GM18909 (cell line): ENCODE measurements at regions not wholly inside any gene's neighbourhood (a gene's known extent, or its start where the extent isn't known, plus 50 kb on each side); places are given as distances from the start of the nearest gene placed in this dataset.

Experiments used
- ATAC-seq: cut with Tn5 transposase; IDR thresholded peaks from one replicate; pipeline ENCODE4 v1.9.1; 2021; ENCODE audit warnings: mild to moderate bottlenecking; ENCODE audit not compliant: unreplicated experiment, poor library complexity

DNA sequence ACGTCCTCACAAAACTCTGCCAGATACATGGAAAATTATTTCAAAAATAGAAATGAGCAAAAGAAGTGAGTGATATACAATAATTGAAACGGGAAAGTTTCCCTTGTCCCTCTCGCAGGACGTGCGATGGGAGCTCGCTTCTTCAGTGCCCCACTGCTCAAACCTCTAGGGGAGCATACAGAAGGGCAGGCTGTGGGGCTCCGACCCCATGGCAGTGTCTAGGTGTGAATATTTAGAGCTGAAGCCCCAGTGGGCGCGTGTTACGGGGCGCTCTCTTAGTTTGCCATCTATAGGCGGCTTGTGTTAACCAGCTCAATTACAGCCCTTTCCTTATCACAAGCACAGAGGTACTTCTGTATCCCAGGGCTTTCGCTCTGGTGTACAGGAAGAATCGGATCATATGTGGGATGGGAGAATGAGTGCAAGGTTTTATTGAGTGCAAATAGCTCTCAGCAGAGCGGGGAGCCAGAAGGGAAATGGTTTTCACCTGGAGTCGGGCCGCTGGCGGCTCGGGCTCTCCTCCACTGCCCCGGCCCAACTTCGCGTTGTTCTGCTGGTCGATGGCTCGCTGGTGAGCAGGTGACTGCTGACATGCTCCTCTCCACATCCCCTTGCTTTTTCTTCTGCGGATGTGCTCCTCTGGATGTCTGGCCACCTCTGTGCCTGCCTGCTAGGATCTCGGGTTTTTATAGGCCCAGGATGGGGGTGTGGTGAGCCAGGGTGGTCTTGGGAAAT, 334.0 kb upstream of the PTPRD start:
- ATAC-seq: no peak

DNA sequence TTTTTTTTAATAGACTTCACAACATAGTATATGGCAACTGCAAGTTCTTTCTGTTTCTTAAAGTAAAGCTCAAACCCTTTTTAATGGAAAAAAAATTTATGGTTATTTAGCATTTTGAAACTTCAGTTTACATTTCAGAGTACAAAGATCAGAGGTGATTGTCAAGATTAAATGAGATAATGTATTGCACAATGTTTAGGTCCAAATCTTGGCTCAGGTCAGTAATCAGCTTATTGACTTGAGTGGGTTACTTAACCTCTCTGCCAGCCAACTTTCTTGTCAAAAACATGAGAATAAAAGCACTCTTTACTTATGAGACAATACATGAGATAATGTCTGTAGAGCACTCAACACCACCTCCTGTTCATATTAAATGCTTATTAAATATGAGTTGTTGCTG, 345.1 kb upstream of the PTPRD start:
- ATAC-seq: no peak

DNA sequence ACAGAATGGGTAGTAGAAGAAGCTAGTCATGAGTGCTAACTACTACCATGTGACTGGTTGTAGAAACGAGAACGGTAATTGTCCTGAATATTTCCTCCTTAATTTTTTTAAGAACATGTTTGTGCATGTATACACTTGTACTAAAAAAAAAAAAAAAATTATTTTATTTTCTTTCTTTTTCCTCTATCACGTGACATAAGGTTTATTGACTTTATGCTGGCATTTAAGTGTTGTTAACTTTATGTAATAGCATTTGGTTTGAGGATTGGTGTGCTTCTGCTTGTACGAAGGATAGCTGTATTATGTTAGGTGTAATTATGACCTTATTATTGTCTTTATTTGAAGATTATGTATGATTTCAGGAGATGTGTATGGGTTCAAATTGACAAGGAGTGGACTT, 349.1 kb upstream of the PTPRD start:
- no peak for ATAC-seq

DNA sequence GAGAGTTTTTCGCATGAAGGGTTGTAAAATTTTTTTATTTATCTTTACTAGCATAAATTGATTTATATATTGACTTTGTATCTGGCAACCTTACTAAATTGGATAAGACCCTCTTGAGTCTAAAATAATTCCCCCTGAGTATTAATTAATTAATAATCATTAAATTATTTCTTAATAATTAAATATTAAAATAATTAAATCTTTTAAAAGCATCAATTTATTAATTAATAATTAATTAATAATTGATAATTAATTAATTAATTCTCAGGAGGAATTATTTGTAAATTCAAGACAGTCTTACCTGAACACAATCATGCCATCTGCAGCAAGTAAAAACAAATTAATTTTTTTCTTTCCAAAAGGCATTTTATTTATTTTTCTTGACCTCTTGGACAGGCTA, 370.4 kb upstream of the PTPRD start:
- no peak for ATAC-seq

DNA sequence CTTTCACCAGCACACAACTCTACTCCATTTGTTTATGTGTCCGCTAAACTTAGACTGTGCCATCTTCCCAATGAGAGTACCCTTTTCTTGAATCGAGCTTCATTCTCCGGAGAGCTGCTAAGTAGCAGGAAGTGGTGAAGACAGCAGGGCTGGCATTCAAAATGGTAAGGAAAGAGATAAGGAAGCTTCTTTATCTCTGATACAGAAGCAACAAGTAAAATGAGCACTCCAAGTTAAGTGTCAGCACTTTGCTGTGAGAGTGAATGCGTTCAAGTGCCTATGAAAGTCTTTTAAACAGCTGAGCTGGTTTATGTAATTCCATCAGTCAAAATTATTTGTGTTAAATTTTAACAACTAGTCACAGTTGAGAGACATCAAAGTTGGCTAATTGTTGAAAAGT, 386.8 kb upstream of the PTPRD start:
- ATAC-seq: no peak

DNA sequence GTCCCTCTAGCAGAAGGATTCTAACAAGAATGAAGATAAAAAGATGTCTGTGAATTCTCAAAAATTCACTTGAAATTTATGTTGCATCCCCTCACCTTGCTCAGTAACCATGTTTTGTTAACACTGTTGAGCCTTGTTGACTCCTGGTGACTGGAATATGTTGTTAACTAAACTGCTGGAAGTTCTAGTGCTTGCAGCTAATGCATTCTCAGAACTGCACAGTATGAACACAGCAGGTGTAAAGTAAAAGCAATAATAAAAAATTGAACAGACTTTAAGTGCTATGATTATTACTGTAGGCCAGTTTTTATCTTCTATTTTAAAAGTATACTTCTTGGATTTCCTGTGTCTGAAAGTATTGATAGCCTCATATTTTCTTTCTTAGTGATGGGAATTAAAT, 388.7 kb upstream of the PTPRD start:
- ATAC-seq: no peak

DNA sequence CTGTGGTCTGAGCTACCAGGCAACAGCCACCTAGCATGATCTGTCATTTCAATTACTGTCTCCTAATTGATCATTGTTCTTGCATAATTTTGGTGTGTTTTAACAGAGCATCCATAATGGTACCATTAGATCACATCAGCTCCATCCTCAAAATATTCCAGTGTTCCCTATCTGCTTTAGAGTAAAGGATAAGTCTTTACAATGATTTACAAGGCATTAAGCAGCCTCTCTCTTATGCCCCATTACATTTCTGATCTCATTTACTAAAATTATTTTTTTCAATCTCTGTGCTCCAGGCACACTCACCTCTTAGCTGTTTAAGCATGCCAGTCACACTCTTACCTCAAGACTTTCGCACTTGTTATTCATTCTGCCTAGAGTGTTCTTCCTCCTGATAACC, 389.9 kb upstream of the PTPRD start:
- no peak for ATAC-seq

DNA sequence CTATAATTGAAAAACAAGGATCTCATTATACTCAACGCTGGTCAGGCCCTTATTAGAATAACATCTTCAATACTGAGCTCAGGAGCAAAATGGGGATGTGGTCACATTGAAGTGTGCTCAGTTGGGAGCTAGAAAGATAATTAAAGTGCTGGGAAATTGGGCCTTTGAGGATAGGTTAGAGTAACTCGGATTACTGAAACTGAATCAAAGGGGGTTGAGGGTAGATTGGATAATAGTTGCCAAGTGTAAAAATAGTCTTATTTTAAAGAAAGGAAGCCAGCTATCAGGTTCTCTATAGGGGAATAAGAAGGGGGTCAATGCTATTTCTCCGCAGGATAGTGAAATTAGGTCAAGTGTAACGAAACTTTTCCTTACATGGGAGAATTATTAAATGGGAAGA, 391.0 kb upstream of the PTPRD start:
- no peak for ATAC-seq

DNA sequence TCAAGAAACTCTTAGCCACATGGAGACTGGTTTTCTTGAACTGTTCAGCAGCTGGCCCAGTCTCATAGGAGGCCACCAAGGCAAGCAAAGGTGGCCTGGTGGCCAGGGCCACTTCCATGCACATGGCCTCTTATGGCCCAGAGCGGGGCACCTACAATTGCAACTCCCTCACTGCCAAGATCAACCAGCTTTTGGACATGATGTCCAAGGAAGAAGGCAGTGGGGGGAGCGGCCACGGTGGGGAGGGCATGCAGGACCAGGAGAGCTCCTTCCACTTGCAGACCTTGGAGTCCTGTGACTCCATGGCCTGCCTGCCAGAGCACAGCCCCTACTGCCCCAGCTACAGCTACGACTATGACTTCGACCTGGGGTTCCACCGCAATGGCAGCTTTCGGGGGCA, 398.9 kb upstream of the PTPRD start:
- no peak for ATAC-seq

DNA sequence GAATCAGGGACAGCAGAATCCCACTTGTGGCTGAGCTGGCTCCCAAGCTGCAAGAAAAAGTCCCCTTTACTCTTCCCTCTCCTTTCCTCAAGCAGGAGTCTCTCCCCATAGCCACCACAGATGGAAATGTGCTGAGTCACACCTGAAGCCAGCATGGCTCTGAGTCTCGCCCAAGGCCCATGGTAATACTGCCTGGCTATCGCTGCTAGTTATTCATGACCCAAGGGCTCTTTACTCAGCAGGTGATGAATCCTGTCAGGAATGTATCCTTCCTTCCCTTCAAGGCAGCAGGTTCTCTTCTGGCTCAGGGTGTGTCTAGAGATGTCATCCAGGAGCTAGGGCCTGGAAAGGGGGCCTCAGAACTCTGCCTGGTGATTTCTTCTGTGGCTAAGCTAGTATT, 403.3 kb upstream of the PTPRD start:
- no peak for ATAC-seq

DNA sequence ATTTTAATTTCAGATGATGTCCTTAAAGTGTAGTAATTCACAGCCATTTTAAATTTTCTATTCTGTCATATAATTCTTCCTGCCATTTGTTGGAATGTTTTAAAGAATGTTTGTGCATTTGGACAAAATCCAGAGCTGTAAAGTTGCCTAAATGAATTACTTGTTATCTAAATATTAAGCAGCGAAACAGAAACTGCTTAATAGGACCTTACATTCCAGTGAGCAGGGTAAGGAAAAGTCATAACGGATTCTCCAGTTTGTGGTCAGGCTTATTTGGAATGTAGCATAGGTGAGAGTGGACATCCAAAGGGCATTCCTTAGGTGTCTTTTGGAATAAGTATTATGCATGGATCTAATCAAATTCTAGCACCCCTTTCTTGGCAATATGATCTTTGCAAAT, 410.4 kb upstream of the PTPRD start:
- ATAC-seq: no peak

DNA sequence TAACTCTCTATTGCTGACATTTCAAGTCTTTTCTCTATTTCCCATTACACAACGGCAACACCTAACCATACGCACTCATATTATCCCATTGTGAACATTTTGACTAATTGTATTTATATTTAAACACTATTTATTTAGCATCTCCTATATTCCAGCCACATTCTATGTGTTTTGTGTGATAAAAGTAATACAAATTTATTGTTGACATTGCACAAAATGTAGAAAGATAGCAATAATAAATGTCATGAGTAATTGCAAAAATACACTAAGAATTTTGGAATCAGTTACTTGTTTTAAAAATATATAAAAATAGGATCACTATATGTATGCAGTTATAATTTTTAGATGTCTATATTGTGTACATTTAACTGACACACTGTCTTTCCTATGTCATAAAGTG, 413.0 kb upstream of the PTPRD start:
- ATAC-seq: no peak

DNA sequence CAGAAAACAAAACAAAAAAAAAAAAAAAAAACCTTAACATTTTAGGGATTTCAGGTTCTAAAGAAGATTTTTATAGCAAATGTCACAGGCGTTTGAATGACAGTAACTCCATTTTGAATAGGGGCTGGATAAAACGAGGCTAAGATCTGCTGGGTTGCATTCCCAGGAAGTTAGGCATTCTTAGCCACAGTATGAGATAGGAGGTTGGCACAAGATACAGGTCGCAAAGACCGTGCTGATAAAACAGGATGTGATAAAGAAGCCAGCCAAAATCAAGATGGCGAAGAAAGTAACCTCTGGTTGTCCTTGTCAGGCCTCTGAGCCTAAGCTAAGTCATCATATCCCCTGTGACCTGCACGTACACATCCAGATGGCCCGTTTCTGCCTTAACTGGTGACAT, 425.6 kb upstream of the PTPRD start:
- no peak for ATAC-seq

DNA sequence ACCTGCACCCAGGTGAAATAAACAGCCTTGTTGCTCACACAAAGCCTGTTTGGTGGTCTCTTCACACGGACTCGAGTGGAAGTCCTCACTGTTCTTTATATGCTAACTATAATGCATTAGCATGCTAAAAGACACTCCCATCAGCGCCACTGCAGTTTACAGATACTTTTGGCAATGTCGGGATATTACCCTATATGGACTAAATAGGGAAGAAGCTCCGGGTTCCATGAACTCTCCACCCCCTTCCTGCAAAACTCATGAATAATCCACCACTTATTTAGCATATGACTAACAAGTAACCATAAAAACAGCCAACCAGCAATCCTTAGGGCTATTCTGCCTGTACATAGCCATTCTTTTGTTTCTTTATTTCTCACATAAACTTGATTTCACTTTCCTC, 426.2 kb upstream of the PTPRD start:
- ATAC-seq: no peak

DNA sequence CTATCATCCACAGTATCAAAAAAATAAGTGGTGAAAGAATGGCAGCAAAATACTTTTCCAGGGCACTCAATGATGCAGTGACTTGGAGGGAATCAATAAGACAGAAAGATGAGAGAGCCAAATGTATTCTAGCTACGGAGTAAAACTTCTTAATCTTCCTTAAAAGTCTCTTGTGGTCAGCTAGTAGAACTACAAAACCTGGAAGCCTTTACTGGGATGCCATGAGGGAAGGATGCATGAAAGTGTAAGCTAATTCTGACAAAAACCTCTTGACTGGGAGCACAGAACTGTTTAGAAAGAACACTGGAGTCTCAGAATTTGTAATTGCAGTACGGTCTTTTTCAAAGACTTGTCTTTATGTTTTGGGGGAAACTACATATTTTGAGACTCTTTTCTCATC, 432.8 kb upstream of the PTPRD start:
- no peak for ATAC-seq

DNA sequence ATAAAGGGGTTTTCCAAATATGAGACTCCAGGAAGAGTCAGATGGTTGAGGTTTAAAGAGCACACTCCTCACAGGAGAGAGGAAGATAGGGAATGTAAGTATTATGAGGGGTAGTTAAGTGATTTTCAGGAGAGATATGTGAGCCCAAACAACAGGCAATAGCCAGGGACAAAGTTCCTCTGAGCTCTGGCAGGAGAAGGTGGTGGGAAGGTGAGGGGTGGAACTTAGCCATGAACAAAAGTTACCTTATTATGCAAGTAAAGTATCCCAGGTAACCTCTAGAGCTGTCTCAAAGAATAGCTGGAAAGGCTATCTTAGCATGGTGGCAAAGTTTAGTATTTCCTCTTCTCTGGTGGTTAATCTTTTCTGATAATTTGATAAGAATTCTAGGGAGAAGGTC, 450.5 kb upstream of the PTPRD start:
- no peak for ATAC-seq

DNA sequence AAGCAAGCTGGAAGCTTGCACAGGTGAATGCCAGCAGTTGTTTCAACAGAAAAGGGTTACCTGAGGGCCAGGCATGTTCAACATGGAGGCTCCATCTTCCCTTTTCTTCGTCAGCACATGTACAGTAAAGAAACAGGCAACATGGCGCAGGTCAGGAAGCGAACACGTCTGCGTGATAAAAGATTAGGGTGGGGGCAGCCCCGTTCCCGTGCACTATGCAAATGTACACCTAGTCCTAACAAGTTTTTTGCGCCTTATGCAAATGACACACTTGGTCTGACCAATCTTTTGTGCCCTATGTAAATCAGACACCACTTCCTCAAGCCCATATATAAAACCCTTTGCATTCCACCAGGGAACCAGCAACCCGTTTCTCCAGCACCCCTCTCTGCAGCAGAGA, 452.1 kb upstream of the PTPRD start:
- no peak for ATAC-seq

DNA sequence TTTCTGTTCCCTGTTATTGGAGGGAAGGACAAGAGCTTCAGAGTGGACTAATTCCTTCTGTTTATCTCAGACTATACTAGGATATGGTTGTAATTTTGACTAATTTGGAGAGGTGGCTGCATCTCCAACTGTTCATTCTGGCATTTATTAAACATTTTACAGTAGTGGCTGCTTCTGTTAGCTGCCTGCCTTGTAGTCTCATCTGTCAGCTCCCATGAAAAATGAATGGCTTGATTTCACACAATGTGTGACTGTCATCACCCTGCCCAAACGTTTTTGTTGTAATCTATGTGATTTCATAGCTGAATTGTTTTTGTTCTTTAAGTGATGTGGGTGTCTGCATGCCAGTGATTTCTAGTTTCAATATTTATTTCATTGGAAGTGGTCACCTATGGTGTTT, 459.4 kb upstream of the PTPRD start:
- no peak for ATAC-seq

DNA sequence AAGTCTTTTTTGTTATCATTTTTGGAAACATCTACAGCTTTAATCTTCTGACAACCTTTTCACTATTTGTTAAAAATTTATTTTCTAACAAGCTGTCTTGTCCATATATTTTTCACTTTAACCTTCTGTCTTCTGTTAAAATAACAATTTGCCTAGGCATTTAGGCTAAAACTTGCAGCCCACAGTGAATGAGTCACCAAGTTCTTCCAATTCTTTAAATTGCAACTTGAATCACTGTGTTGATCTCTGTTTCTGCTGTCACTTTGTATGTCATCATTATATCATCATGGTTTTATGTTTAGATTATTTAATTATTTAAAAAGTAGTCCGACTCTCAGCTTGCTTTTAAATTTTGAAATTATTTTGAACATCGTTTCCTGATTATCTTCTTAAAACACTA, 473.8 kb upstream of the PTPRD start:
- no peak for ATAC-seq

DNA sequence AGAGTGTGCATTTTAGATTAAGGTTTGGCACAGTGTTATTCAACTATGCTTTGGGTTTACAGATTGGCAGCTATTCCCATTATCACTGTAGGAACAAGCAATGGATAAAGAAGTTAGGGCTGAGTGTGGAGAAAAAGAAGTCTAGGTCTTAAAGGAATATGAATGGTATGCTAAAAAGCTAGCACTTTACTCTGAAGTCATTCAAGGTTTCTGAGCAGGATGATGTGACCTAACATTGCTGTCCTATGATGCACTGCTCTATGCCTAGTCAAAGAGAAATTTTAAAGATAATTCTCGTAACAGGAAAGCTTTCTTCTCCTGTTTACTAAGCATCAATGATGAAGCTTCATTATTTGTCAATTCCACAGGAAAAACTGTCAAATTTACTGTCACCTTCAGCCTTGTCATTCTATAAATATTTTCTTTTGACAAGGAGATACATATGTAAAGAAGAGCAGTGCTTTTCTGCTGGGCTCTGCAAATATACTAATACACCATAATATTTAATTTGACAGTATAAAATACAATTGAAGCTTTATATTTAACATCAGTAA, 476.1 kb upstream of the PTPRD start:
- ATAC-seq: no peak

DNA sequence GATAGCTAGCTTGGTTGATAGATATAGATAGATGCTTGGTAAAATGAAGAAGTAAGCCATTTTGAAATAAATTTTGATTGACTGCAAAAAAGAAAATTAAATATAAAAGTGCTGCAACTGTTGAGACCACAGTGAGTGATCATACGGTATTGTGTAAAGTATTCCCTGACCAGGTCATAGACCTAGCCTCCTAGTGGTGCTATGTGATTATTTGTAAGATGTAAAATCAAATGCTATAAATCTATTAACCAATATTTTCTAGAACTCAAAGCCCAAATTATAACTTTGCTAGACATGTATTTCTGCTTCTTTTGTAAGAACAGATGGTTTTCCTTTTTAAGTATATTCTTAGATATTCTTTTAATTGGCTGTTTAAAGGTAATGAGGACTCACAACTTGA, 480.2 kb upstream of the PTPRD start:
- no peak for ATAC-seq

DNA sequence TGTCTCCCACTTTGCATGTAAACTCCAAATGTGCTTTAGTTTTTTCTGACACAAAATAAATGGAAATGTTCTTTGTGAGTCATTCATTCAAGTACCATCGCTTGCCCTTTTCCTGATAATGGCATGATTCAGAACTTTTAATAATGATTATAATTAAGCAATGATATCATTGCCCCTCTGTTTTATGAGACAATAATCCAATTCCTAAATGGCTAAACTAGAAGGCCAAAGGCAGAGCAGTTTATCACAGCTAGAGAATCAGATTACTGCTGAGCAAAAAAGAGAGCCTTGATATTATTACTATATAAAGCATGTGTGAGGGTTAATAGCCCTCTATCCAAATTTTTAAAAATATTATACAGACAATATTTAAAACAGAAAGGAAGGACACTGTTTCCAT, 484.2 kb upstream of the PTPRD start:
- ATAC-seq: no peak

DNA sequence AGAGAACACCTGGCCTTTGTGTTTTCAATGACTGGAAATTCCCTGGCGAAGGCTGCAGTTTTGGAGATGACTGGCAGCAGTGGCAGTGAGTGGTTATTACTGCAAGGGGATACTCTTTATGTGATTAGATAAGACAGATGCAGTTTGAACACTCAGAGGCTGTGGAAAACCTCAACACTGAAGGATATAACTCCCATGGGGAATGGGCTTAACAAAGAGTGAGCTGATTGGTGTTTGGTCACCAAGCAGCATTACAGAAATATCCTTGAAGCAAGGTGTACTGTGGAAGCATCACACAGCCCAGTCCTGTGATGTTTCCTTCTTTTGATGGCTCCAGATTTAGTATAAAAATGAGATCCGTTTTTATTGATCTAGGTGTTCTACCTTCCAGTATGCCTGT, 490.7 kb upstream of the PTPRD start:
- ATAC-seq: no peak
